ENCODE measurements at regions not wholly inside any gene's neighbourhood (a gene's known extent, or its start where the extent isn't known, plus 50 kb on each side); places are given as distances from the start of the nearest gene placed in this dataset.

DNA sequence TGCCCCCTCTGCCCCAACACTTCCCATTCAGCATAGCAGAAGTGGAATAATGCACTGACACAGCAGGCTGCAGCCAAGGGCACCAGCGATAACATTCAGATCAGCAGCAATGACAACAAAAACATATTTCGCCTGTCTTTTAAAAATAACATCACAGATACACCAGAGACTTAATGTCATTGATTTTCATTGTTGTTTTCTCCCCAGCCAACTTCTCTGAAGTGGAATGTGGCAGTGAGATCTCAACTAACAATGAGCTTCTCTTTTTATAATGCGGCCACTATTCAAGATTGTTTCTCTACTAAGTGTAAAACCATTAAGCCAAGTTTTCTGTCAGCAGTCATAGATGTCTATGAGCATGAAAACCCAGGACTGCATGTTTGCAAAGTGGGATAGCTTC lies 158.2 kb upstream of the TMEM229A start:
- TF ChIP-seq, protein P1, sequence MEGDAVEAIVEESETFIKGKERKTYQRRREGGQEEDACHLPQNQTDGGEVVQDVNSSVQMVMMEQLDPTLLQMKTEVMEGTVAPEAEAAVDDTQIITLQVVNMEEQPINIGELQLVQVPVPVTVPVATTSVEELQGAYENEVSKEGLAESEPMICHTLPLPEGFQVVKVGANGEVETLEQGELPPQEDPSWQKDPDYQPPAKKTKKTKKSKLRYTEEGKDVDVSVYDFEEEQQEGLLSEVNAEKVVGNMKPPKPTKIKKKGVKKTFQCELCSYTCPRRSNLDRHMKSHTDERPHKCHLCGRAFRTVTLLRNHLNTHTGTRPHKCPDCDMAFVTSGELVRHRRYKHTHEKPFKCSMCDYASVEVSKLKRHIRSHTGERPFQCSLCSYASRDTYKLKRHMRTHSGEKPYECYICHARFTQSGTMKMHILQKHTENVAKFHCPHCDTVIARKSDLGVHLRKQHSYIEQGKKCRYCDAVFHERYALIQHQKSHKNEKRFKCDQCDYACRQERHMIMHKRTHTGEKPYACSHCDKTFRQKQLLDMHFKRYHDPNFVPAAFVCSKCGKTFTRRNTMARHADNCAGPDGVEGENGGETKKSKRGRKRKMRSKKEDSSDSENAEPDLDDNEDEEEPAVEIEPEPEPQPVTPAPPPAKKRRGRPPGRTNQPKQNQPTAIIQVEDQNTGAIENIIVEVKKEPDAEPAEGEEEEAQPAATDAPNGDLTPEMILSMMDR (IDR thresholded peaks at IDR 0.05; ENCODE audit: low read depth, low read length), result no peak
- no peak for TF ChIP-seq POLR2A (IDR thresholded peaks at IDR 0.05; ENCODE audit: extremely low read depth, insufficient read length)
- TF ChIP-seq, protein P2, sequence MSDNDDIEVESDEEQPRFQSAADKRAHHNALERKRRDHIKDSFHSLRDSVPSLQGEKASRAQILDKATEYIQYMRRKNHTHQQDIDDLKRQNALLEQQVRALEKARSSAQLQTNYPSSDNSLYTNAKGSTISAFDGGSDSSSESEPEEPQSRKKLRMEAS (IDR thresholded peaks at IDR 0.05; ENCODE audit: low read depth, low read length), result no peak
- TF ChIP-seq MYC (IDR thresholded peaks at IDR 0.05; ENCODE audit: low read depth, low read length), result no peak

Measured in NB4 (cell line).